B cell (primary cell): ENCODE measurements at regions not wholly inside any gene's neighbourhood (a gene's known extent, or its start where the extent isn't known, plus 50 kb on each side); places are given as distances from the start of the nearest gene placed in this dataset.

Source experiments
- ATAC-seq: fragments of 200-7000 bp; cut with Tn5 transposase; one replicate; pipeline ENCODE4 v1.10.0; 2021; ENCODE audit warnings: low read depth, mild to moderate bottlenecking, moderate number of reproducible peaks, moderate library complexity
- CTCF ChIA-PET: fragments of 350-600 bp; sonication (Branson Sonifier 250); formaldehyde crosslinking; loops from one replicate; lab custom pipeline; 2021; ENCODE audit warnings: antibody characterized with exemption, inconsistent platforms; lab: Charles Lee
- POLR2A ChIA-PET: fragments of 350-600 bp; sonication (Branson Sonifier 250); formaldehyde crosslinking; loops from one replicate; lab custom pipeline; 2021; ENCODE audit warnings: antibody characterized with exemption; lab: Charles Lee
- DNase-seq: peaks from one replicate; pipeline ENCODE4 v3.0.0; 2013
- H2AFZ ChIP-seq: 2 replicates; pipeline ENCODE4 v1.6.1; 2012; ENCODE audit warnings: mild to moderate bottlenecking, low read depth, low read length; ENCODE audit not compliant: insufficient read depth, poor library complexity, severe bottlenecking
- H3K27ac ChIP-seq, 2 donors: 1 replicate in 1 of 2; 2 replicates in 1 of 2; pipeline ENCODE4 v1.5.1; 2012 to 2013; ENCODE audit warnings: low read length in 2 of 2, mild to moderate bottlenecking in 2 of 2, moderate library complexity in 1 of 2
- H3K27me3 ChIP-seq, 4 experiments: fragments of 200-600 bp in 1 of 4; sonication (generic) in 1 of 4; replicated peaks in 1 of 4; 1 replicate in 2 of 4; 2 replicates in 2 of 4; pipeline versions ENCODE4 v1.6.1 to v1.7.0; 2013 to 2016; ENCODE audit warnings: low read length in 3 of 4, mild to moderate bottlenecking in 2 of 4, mixed read lengths in 1 of 4, moderate library complexity in 1 of 4; ENCODE audit not compliant: insufficient read depth in 4 of 4, control insufficient read depth in 3 of 4; ENCODE audit errors: control extremely low read depth in 1 of 4
- H3K36me3 ChIP-seq, 2 experiments: replicated peaks in 1 of 2; 1 replicate in 1 of 2; 2 replicates in 1 of 2; pipeline versions ENCODE4 v1.6.1 to v1.7.1; 2013; ENCODE audit warnings: low read length in 1 of 2; ENCODE audit not compliant: insufficient read depth in 2 of 2, control insufficient read depth in 1 of 2; ENCODE audit errors: control extremely low read depth in 1 of 2, extremely low read depth in 1 of 2
- H3K4me1 ChIP-seq, 2 donors: fragments of 200-600 bp in 1 of 2; sonication (generic) in 1 of 2; 1 replicate in 1 of 2; 2 replicates in 1 of 2; pipeline versions ENCODE4 v1.5.1 to v1.6.1; 2013 to 2017; ENCODE audit warnings: low read length in 2 of 2; ENCODE audit not compliant: control insufficient read depth in 2 of 2, insufficient read depth in 2 of 2
- H3K4me2 ChIP-seq: replicated peaks from 2 replicates; pipeline ENCODE3; 2012; ENCODE audit warnings: mild to moderate bottlenecking, low read depth, low read length; ENCODE audit not compliant: poor library complexity, severe bottlenecking
- H3K4me3 ChIP-seq, 5 experiments: fragments of 200-600 bp in 1 of 5; sonication (generic) in 1 of 5; 1 replicate in 3 of 5; 2 replicates in 2 of 5; pipeline versions ENCODE4 v1.5.1 to v1.7.0; 2011 to 2016; ENCODE audit warnings: low read length in 4 of 5, mild to moderate bottlenecking in 4 of 5, low read depth in 2 of 5, control low read depth in 1 of 5, moderate library complexity in 1 of 5; ENCODE audit not compliant: insufficient read depth in 1 of 5; ENCODE audit errors: control extremely low read depth in 1 of 5, extremely low read depth in 1 of 5
- H3K79me2 ChIP-seq: fragments of 200-600 bp; sonication (generic); one replicate; pipeline ENCODE4 v1.6.0; 2016; ENCODE audit warnings: low read length; ENCODE audit not compliant: control insufficient read depth, insufficient read depth
- H3K9ac ChIP-seq: fragments of 200-600 bp; sonication (generic); 2 replicates; pipeline ENCODE4 v1.6.1; 2017; ENCODE audit warnings: mild to moderate bottlenecking, low read length, moderate library complexity
- H3K9me3 ChIP-seq, 3 donors: one replicate each; pipeline versions ENCODE4 v1.6.1 to v1.7.1; 2013; ENCODE audit warnings: low read length in 2 of 3; ENCODE audit not compliant: control insufficient read depth in 2 of 3, insufficient read depth in 1 of 3; ENCODE audit errors: control extremely low read depth in 1 of 3
- H4K20me1 ChIP-seq: 2 replicates; pipeline ENCODE4 v1.6.0; 2012; ENCODE audit warnings: mild to moderate bottlenecking, low read length; ENCODE audit not compliant: insufficient read depth, control insufficient read depth, poor library complexity, severe bottlenecking
- H3K27ac Mint-ChIP-seq: one replicate; pipeline ENCODE4 v1.8.0; 2021; ENCODE audit warnings: mixed read lengths
- H3K27me3 Mint-ChIP-seq: one replicate; pipeline ENCODE4 v1.8.0; 2021; ENCODE audit warnings: mixed read lengths
- H3K4me1 Mint-ChIP-seq: one replicate; pipeline ENCODE4 v1.8.0; 2021; ENCODE audit warnings: mixed read lengths
- H3K4me3 Mint-ChIP-seq: one replicate; pipeline ENCODE4 v1.8.0; 2021; ENCODE audit warnings: mixed read lengths
- H3K9me3 Mint-ChIP-seq: one replicate; pipeline ENCODE4 v1.8.0; 2022; ENCODE audit warnings: mixed read lengths; ENCODE audit not compliant: insufficient read depth
- EZH2 ChIP-seq: IDR thresholded peaks from 2 replicates; pipeline ENCODE4 v1.6.1; 2012; ENCODE audit warnings: borderline replicate concordance, low read depth, mild to moderate bottlenecking, moderate library complexity, low read length; ENCODE audit not compliant: insufficient read depth, poor library complexity, severe bottlenecking
- WGBS: methylation state at CpG from one replicate; pipeline ENCODE4 v1.1.5; 2013; ENCODE audit warnings: missing lambda C conversion rate; ENCODE audit not compliant: insufficient coverage; 5-methylcytosine and 5-hydroxymethylcytosine counted together
- intact Hi-C: fragments of 100-400 bp; cut with micrococcal nuclease; formaldehyde crosslinking; loops from one replicate; pipeline ENCODE4 v1.10.0; 2022
- TF ChIP-seq, protein P1 (sequence below): fragments of 200-600 bp; IDR thresholded peaks from one replicate; pipeline ENCODE4 v1.8.0; 2022; ENCODE audit warnings: antibody characterized with exemption, mild to moderate bottlenecking

DNA sequence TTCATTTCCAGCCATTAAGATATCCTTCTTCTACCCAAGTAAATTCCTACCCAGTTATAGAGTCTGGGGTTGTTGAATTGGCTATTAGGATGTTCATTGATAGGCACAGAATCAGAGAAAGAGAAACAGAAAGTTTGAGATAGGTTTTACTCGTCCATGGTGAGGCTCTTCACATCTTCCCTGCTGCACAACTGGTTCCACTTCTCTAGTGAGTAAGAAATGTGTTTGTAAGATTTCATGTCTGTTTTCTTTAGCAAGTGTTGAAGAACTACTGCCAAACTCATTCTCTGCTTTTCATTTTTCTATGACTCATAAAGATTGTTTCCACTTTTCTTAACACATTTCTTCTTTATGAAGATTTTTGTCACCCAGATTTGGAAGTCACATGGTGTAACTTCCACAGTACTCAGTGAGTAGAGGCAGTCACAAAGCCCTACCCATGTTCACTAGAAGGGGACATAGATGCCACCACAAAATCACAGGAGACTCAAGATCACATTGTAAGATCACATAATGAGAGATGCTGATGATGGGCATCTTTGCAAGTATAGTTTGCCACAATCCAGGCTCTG, 152.3 kb downstream of the SNX7 start:
- no peaks in the 10 kb centered on the region for H3K4me1 Mint-ChIP-seq

DNA sequence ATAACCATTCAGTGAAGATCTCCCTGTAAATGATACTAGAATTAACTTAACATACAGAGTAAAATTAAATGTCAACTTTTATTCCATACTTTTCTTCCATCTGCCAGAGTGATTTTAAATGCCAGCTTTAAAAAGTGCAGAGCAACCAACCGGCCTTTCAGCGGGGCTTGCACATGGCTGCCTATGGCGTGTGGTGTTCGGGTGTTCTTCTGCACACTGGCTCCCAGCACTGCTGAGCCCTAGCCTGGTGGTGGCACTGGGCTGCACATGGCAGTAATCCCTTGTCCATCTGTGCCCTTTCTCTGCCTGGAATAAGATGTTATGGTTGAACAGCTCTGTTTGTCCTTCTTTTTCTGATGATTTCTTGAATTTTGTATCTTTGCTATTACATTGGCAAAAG, 156.3 kb downstream of the SNX7 start:
- H3K4me3 Mint-ChIP-seq: no peak overlapping the region
- DNase-seq: no peak
- Histone ChIP-seq H3K36me3 (no peaks in the 10 kb centered on the region), H2AFZ (no peak overlapping the region), H3K27me3 (no peaks in the 10 kb centered on the region), H3K4me1 (no peaks in the 10 kb centered on the region), H3K9ac (no peak overlapping the region), H3K27ac (no peak overlapping the region), H3K9me3 (no peaks in the 10 kb centered on the region), H3K4me3 (no peak overlapping the region), H3K79me2 (no peaks in the 10 kb centered on the region), H3K4me2 (no peak overlapping the region), H4K20me1 (no peaks in the 10 kb centered on the region)
- H3K9me3 Mint-ChIP-seq: no peaks in the 10 kb centered on the region
- H3K27ac Mint-ChIP-seq: no peak overlapping the region
- ATAC-seq: no peak
- H3K4me1 Mint-ChIP-seq: no peaks in the 10 kb centered on the region
- WGBS: 99% methylated on average over 4 of the region's 4 CpGs
- intact Hi-C loops: no loop called here
- ChIA-PET POLR2A (no interaction called here), CTCF (no interaction called here)
- TF ChIP-seq, protein P1, sequence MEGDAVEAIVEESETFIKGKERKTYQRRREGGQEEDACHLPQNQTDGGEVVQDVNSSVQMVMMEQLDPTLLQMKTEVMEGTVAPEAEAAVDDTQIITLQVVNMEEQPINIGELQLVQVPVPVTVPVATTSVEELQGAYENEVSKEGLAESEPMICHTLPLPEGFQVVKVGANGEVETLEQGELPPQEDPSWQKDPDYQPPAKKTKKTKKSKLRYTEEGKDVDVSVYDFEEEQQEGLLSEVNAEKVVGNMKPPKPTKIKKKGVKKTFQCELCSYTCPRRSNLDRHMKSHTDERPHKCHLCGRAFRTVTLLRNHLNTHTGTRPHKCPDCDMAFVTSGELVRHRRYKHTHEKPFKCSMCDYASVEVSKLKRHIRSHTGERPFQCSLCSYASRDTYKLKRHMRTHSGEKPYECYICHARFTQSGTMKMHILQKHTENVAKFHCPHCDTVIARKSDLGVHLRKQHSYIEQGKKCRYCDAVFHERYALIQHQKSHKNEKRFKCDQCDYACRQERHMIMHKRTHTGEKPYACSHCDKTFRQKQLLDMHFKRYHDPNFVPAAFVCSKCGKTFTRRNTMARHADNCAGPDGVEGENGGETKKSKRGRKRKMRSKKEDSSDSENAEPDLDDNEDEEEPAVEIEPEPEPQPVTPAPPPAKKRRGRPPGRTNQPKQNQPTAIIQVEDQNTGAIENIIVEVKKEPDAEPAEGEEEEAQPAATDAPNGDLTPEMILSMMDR: no peak
- no peaks in the 10 kb centered on the region for H3K27me3 Mint-ChIP-seq

More for the DNA sequence above, 152.3 kb downstream of the SNX7 start:
- H3K27ac ChIP-seq: no peak overlapping the region
- intact Hi-C loops: no loop called here
- no CpG with 5 or more reads among the region's 1 CpG for WGBS
- H3K9me3 ChIP-seq: peaks cover 0 to 7% (median 4%) of the 10 kb centered on the region in 3 donors
- Mint-ChIP-seq H3K27me3 (no peaks in the 10 kb centered on the region), H3K27ac (no peak overlapping the region), H3K4me3 (no peak overlapping the region), H3K9me3 (peaks cover 2% of the 10 kb centered on the region)
- H2AFZ ChIP-seq: no peak overlapping the region
- ChIA-PET CTCF (no interaction called here), POLR2A (no interaction called here)
- H3K4me2 ChIP-seq: no peak overlapping the region
- no peak overlapping the region for H3K4me3 ChIP-seq
- no peak for DNase-seq
- no peak for ATAC-seq
- H3K79me2 ChIP-seq: no peaks in the 10 kb centered on the region
- no peaks in the 10 kb centered on the region for H3K36me3 ChIP-seq
- no peaks in the 10 kb centered on the region for H3K4me1 ChIP-seq
- no peak overlapping the region for H3K9ac ChIP-seq
- no peaks in the 10 kb centered on the region for H4K20me1 ChIP-seq
- TF ChIP-seq EZH2: no peak
- TF ChIP-seq, protein P1: no peak
- no peaks in the 10 kb centered on the region for H3K27me3 ChIP-seq
